ENCODE measurements at regions not wholly inside any gene's neighbourhood (a gene's known extent, or its start where the extent isn't known, plus 50 kb on each side); places are given as distances from the start of the nearest gene placed in this dataset.

- TF ChIP-seq HDAC2 (IDR thresholded peaks at IDR 0.05; ENCODE audit: borderline replicate concordance in 1 of 2, low read depth in 2 of 2, low read length in 2 of 2), result no peak
- TF ChIP-seq SUZ12 (IDR thresholded peaks at IDR 0.05; ENCODE audit: low read length), result no peak
- no peak for TF ChIP-seq POU5F1 (IDR thresholded peaks at IDR 0.05; ENCODE audit: low read depth, low read length)
- TF ChIP-seq TCF12 (IDR thresholded peaks at IDR 0.05; ENCODE audit: low read depth, low read length), result no peak
- TF ChIP-seq MAFK (IDR thresholded peaks at IDR 0.05; ENCODE audit: low read depth, low read length), result no peak
Measured at GRCh38 chr5:74378464-74378863, 262.1 kb downstream of the ENC1 start (continued).
